ENCODE measurements at regions not wholly inside any gene's neighbourhood (a gene's known extent, or its start where the extent isn't known, plus 50 kb on each side); places are given as distances from the start of the nearest gene placed in this dataset.

DNA sequence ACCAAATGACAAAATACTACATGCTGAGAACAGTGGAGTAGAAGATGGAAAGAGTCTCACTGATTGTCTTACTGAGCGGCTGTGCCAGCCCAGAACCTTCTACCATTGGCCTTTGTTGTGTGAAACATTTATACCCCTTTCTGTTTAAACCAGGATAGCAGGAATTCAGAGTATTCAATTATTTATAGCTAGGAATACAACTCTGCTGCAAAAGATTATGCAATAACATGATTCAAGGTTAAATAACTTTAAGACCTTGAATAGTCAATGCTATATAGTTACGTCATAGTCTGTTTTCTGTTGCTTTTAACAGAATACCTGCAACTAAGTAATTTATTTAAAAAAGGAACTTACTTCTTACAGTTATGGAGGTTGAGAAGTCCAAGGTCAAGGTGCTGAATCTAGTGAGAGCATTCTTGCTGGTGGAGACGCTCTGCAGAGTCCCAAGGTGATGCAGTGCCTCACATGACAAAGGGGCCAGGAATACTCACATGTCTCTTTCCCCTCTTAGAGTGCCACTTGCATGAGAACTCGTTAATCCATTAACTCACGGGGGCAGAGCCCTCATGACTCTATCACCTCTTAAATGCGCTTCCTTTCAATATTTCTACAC is 371.8 kb downstream of the MDFIC start:
- WGBS (ENCODE audit: insufficient coverage), result 100% methylated on average over 1 of the region's 6 CpGs
- H3K27ac ChIP-seq (ENCODE audit: low read length in 2 of 2), result no peak overlapping the region
- DNase-seq (no peak), ATAC-seq (ENCODE audit: low read depth) (no peak)
- peaks cover 5% of the 10 kb centered on the region for H3K27me3 Mint-ChIP-seq
- no peak overlapping the region for H3K4me2 ChIP-seq (replicated peaks; ENCODE audit: low read depth, low read length, poor library complexity, severe bottlenecking)
- no peaks in the 10 kb centered on the region for H3K4me1 Mint-ChIP-seq
- H3K4me3 ChIP-seq (ENCODE audit: control extremely low read depth in 1 of 5, extremely low read depth in 1 of 5, insufficient read depth in 1 of 5, low read depth in 2 of 5, low read length in 4 of 5), result no peak overlapping the region
- no peaks in the 10 kb centered on the region for H3K9me3 ChIP-seq (ENCODE audit: control extremely low read depth in 1 of 3, control insufficient read depth in 2 of 3, insufficient read depth in 1 of 3, low read length in 2 of 3)
- no peak overlapping the region for H3K9ac ChIP-seq (ENCODE audit: low read length)
- ChIA-PET CTCF (no interaction called here), POLR2A (no interaction called here)
- H3K4me3 Mint-ChIP-seq, result no peak overlapping the region
- intact Hi-C loops (cut with micrococcal nuclease), result no loop called here
- no peaks in the 10 kb centered on the region for H3K36me3 ChIP-seq (replicated peaks in 1 of 2; ENCODE audit: control extremely low read depth in 1 of 2, control insufficient read depth in 1 of 2, extremely low read depth in 1 of 2, insufficient read depth in 2 of 2, low read length in 1 of 2)
- H2AFZ ChIP-seq (ENCODE audit: insufficient read depth, low read depth, low read length, poor library complexity, severe bottlenecking), result no peak overlapping the region
- no peak for TF ChIP-seq EZH2 (IDR thresholded peaks at IDR 0.05; ENCODE audit: borderline replicate concordance, insufficient read depth, low read depth, low read length, poor library complexity, severe bottlenecking)
- TF ChIP-seq, protein P1, sequence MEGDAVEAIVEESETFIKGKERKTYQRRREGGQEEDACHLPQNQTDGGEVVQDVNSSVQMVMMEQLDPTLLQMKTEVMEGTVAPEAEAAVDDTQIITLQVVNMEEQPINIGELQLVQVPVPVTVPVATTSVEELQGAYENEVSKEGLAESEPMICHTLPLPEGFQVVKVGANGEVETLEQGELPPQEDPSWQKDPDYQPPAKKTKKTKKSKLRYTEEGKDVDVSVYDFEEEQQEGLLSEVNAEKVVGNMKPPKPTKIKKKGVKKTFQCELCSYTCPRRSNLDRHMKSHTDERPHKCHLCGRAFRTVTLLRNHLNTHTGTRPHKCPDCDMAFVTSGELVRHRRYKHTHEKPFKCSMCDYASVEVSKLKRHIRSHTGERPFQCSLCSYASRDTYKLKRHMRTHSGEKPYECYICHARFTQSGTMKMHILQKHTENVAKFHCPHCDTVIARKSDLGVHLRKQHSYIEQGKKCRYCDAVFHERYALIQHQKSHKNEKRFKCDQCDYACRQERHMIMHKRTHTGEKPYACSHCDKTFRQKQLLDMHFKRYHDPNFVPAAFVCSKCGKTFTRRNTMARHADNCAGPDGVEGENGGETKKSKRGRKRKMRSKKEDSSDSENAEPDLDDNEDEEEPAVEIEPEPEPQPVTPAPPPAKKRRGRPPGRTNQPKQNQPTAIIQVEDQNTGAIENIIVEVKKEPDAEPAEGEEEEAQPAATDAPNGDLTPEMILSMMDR (IDR thresholded peaks at IDR 0.05), result no peak
- H3K27me3 ChIP-seq (replicated peaks in 1 of 4; ENCODE audit: control extremely low read depth in 1 of 4, control insufficient read depth in 3 of 4, insufficient read depth in 4 of 4, low read length in 3 of 4), result peaks cover 0 to 3% (median 0%) of the 10 kb centered on the region in 4 experiments
- no peak overlapping the region for H3K27ac Mint-ChIP-seq
- no peaks in the 10 kb centered on the region for H3K4me1 ChIP-seq (ENCODE audit: control insufficient read depth in 2 of 2, insufficient read depth in 2 of 2, low read length in 2 of 2)
- no peaks in the 10 kb centered on the region for H3K9me3 Mint-ChIP-seq (ENCODE audit: insufficient read depth)
- H4K20me1 ChIP-seq (ENCODE audit: control insufficient read depth, insufficient read depth, low read length, poor library complexity, severe bottlenecking), result no peaks in the 10 kb centered on the region
- no peaks in the 10 kb centered on the region for H3K79me2 ChIP-seq (ENCODE audit: control insufficient read depth, insufficient read depth, low read length)

DNA sequence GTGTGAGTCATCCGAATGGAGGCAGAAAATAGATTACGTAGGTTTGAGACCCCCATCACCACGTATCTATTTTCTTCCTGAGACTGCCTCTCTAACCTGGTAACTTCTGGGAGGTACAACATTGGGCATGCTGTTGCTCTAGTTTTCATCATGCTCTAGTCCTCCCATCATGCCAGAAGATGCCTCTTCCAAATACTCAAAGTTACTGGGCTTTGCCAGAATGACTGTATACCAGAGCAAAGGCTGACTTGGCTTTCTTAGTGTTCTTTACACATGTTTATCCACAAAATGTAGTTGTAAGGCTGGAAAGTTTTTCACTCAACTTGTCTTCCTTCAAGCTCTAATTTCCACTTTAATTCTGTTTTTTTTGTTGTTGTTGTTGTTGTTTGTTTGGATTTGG is 370.5 kb downstream of the MDFIC start:
- peaks cover 5% of the 10 kb centered on the region for H3K27me3 Mint-ChIP-seq
- Histone ChIP-seq H2AFZ (ENCODE audit: insufficient read depth, low read depth, low read length, poor library complexity, severe bottlenecking) (no peak overlapping the region), H3K27me3 (replicated peaks in 1 of 4; ENCODE audit: control extremely low read depth in 1 of 4, control insufficient read depth in 3 of 4, insufficient read depth in 4 of 4, low read length in 3 of 4) (peaks cover 0 to 3% (median 0%) of the 10 kb centered on the region in 4 experiments), H3K79me2 (ENCODE audit: control insufficient read depth, insufficient read depth, low read length) (no peaks in the 10 kb centered on the region), H4K20me1 (ENCODE audit: control insufficient read depth, insufficient read depth, low read length, poor library complexity, severe bottlenecking) (no peaks in the 10 kb centered on the region), H3K36me3 (replicated peaks in 1 of 2; ENCODE audit: control extremely low read depth in 1 of 2, control insufficient read depth in 1 of 2, extremely low read depth in 1 of 2, insufficient read depth in 2 of 2, low read length in 1 of 2) (no peaks in the 10 kb centered on the region), H3K4me3 (ENCODE audit: control extremely low read depth in 1 of 5, extremely low read depth in 1 of 5, insufficient read depth in 1 of 5, low read depth in 2 of 5, low read length in 4 of 5) (no peak overlapping the region), H3K4me1 (ENCODE audit: control insufficient read depth in 2 of 2, insufficient read depth in 2 of 2, low read length in 2 of 2) (no peaks in the 10 kb centered on the region), H3K9ac (ENCODE audit: low read length) (no peak overlapping the region), H3K4me2 (replicated peaks; ENCODE audit: low read depth, low read length, poor library complexity, severe bottlenecking) (no peak overlapping the region), H3K27ac (ENCODE audit: low read length in 2 of 2) (no peak overlapping the region), H3K9me3 (ENCODE audit: control extremely low read depth in 1 of 3, control insufficient read depth in 2 of 3, insufficient read depth in 1 of 3, low read length in 2 of 3) (no peaks in the 10 kb centered on the region)
- intact Hi-C loops (cut with micrococcal nuclease), result no loop called here
- CTCF ChIA-PET, result no interaction called here
- no peak for DNase-seq
- H3K9me3 Mint-ChIP-seq (ENCODE audit: insufficient read depth), result no peaks in the 10 kb centered on the region
- 95% methylated on average over 2 of the region's 3 CpGs for whole genome bisulfite sequencing (ENCODE audit: insufficient coverage)
- POLR2A ChIA-PET, result no interaction called here
- H3K4me3 Mint-ChIP-seq, result no peak overlapping the region
- H3K4me1 Mint-ChIP-seq, result no peaks in the 10 kb centered on the region
- H3K27ac Mint-ChIP-seq, result no peak overlapping the region
- no peak for ATAC-seq (ENCODE audit: low read depth)
- TF ChIP-seq, protein P1 (IDR thresholded peaks at IDR 0.05), result no peak
